HG03378 (cell line): ENCODE measurements at regions not wholly inside any gene's neighbourhood (a gene's known extent, or its start where the extent isn't known, plus 50 kb on each side); places are given as distances from the start of the nearest gene placed in this dataset.

Experiments used
- ATAC-seq: cut with Tn5 transposase; IDR thresholded peaks from one replicate; pipeline ENCODE4 v1.9.1; 2021; ENCODE audit warnings: mild to moderate bottlenecking, moderate library complexity; ENCODE audit not compliant: unreplicated experiment

- no peak for ATAC-seq
Observed at GRCh38 chr20:41888434-41888833, 270.3 kb upstream of the CHD6 start.

GRCh38 chr20:41887500-41887899 is 269.3 kb upstream of the CHD6 start:
- no peak for ATAC-seq

DNA sequence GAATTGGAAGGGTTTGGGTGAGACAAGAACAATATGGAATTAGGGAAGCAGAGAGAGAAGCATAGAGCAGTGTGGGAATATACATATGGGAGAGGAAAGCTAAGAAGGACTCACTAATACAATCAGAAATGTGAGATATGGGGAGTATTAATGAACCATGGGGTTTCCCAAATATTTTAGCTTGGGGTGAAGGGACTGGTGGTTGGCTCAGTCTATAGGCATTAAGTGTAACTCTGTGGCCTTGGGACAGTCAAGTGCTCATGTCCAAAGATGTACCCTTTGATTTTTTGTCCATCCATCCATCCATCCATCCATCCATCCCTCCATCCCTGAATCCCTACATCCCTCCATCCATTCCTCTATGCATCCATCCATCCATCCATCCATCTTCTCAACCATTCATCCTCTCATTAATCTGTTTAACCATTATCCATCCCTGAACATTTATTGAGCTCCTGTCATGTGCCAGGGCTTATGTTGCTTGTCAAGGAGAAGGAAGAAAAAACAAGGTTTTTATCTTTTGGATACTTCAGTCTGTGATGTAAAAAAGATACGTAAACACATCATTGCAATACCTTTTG is 263.4 kb upstream of the CHD6 start:
- ATAC-seq, result no peak

GRCh38 chr20:41879123-41879522 is 260.9 kb upstream of the CHD6 start:
- ATAC-seq, result no peak

DNA sequence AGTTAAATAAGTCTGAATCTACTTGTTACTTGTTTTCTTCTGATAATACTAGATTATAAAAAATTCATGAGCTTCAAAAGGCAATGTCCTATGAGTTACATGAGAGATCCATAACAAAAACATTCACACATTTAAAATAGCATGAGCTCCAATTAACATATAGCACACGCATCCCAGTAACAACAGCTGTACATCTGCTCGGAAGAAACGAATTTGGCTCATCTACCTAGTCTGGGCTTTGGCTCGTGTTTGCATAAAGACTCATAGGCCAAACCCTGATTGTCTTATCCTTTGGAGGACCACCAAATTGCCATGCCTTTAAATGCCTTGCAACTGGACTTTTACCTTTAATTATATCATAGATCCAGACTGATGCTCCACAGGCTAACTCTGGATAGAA is 259.7 kb upstream of the CHD6 start:
- no peak for ATAC-seq

DNA sequence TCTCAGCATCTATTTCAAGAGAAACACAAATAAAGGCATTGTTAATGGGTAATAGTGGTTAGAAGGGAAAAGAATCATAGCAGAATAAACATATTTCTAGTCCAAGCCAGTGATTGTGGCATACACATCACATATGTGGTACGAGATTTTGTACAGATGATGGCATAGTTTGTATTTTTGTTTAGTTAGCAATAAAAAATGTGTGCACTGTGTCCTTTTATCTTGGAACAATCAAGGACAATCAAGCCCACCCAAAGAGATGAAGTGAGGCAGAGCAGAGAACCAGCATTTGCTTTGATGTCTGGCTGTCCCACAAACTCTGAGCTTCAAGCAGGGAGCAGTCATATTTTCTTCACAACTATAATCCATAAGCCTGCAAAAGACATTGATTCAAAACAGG is 256.5 kb upstream of the CHD6 start:
- ATAC-seq, result no peak

DNA sequence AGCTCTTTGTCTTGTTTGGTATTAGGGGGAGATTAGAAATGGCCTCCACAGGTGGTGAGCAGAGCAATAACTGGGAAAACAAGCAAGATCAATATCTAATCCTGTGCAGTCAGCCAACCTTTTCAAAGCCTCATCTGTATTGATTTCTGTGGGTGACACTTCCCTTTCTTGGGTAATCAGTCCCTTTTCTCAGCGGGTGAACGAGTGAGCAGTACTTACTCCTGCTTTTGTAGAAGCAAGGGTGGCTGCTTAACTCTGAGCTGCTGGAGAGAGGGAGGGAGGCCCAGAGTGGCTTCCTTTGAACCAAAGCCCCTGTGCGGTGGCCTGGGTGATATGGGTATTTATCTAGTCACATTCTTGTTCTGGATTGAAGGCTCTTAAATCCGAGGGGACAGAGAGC is 254.8 kb upstream of the CHD6 start:
- ATAC-seq, result no peak

DNA sequence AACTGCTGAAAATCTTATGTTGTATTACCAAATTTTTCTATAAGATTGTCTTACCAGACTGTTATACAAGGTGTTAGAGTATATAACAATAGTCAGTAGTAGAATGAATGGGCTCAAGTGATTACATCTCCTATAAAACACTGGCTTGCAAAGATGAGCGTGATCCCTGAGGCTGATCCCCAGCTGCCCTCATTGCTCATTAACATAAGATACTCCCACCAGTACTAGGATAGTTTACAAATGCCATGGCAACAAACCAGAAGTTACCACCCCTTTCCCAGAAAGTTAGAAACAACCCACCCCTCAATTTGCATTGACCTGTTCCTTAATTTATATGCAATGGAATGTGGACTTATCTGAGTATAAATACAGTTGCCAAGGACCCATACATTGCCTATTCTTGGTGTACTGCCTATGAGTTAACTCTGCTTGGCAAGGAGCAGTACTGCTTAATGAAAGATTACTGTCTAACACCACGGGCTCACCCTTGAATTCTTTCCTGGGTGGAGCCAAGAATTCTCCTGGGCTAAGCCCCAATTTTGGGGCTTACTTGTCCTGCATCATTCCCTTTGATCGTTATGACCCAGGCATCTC is 252.8 kb upstream of the CHD6 start:
- ATAC-seq, result no peak

GRCh38 chr20:41869261-41869660 is 251.1 kb upstream of the CHD6 start:
- ATAC-seq, result no peak

DNA sequence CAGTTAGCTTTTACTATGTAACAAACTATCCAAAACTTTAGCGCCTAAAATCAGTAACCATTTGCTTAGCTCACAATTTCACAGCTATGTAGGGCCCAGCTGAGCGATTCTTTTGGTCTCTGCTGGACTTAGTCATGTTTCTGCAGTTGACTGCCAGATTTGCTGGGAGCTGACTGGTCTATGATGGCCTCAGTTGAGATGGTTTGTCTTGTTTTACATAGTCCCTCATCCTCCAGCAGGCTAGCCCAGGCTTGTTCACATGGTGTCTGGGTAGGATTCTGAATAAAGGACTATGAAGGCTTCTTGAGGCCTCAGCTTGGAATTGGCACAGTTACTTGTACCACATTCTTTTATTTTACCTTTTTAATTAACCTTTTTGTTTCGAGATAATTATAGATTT is 247.8 kb upstream of the CHD6 start:
- no peak for ATAC-seq

- no peak for ATAC-seq
Observed at GRCh38 chr20:41862476-41862875, 244.3 kb upstream of the CHD6 start.

GRCh38 chr20:41861772-41862422 is 243.7 kb upstream of the CHD6 start:
- ATAC-seq, result no peak

DNA sequence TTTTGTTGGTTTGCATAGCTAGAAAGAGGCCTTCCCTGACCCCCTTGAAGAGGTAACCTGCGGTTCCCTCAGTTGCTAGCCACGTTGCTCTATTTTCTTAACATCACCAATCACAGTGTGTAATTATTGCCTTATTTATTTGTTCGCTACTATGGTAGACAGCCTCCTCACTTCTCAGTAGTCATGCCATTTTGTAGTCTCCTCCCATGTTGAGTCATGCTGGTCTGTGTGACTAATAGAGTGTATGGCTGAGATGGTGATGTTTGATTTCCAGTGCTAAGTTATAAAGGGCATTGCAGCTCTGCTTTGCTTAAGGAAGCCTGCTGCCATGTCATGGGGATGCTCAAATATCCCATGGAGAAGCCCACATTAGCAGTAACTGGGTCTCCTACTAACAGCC is 236.6 kb upstream of the CHD6 start:
- ATAC-seq, result no peak

GRCh38 chr20:41853806-41854205 is 235.6 kb upstream of the CHD6 start:
- ATAC-seq, result no peak

- ATAC-seq, result no peak
Observed at GRCh38 chr20:41848180-41848579, 230.0 kb upstream of the CHD6 start.

- no peak for ATAC-seq
Observed at GRCh38 chr20:41837669-41838224, 219.6 kb upstream of the CHD6 start.

DNA sequence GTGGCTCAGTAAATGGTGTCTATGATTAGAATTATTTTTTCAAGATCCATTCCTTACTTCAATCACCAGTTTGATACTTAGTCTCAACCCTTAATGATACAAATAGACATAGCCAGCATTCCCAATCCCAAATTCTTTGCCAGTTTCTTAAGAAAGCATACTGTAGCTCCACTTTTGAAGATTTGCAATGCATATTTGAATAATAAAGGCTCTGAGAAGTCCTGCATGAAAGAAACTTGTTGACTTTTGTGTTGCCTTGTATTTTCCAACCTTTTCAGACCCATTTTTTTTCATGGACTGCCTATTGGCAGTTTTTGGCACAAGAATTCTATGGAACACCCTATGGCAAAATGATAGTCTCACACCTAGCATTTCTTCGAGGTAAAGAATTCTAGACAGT is 215.6 kb upstream of the CHD6 start:
- no peak for ATAC-seq

GRCh38 chr20:41830702-41831101 is 212.5 kb upstream of the CHD6 start:
- no peak for ATAC-seq

GRCh38 chr20:41819436-41819835 is 201.3 kb upstream of the CHD6 start:
- no peak for ATAC-seq

- ATAC-seq, result no peak
Observed at GRCh38 chr20:41818991-41819390, 200.8 kb upstream of the CHD6 start.

DNA sequence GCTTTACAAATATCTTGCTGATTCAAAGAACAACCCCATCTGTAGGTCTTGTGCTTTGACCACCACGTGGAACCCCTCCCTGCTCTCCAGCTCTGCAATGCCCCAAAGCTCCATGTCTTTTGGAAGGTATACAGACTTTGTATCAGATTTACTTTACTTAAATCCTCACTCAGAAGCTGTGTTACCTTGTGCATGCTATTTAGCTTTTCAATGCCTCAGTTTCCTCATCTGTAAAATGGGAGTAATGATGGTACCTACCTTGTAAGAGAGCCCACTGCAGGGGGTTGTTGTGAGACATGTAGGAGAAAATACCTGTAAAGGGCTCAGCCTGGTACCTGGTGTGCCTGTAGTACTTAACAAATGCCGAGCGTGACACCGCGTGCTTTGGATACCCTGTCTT is 200.2 kb upstream of the CHD6 start:
- no peak for ATAC-seq

- no peak for ATAC-seq
Observed at GRCh38 chr20:41811456-41811855, 193.3 kb upstream of the CHD6 start.
